Stomach smooth muscle (tissue), 2 donors: ENCODE measurements at regions not wholly inside any gene's neighbourhood (a gene's known extent, or its start where the extent isn't known, plus 50 kb on each side); places are given as distances from the start of the nearest gene placed in this dataset.

ENCODE experiments used
- H3K27ac ChIP-seq: one replicate; pipeline ENCODE4 v1.7.0; 2013; ENCODE audit warnings: mild to moderate bottlenecking, low read length, inconsistent platforms
- H3K27me3 ChIP-seq, 2 donors: one replicate each; pipeline ENCODE4 v1.7.0; 2013; ENCODE audit warnings: low read length in 2 of 2; ENCODE audit not compliant: insufficient read depth in 2 of 2, control insufficient read depth in 1 of 2
- H3K36me3 ChIP-seq, 2 donors: one replicate each; pipeline ENCODE4 v1.7.0; 2013; ENCODE audit warnings: low read length in 2 of 2; ENCODE audit not compliant: control insufficient read depth in 2 of 2, insufficient read depth in 2 of 2
- H3K4me1 ChIP-seq: one replicate; pipeline ENCODE4 v1.7.0; 2013; ENCODE audit warnings: low read length; ENCODE audit not compliant: control insufficient read depth, insufficient read depth
- H3K4me3 ChIP-seq, 2 donors: one replicate each; pipeline ENCODE4 v1.7.0; 2013; ENCODE audit warnings: low read length in 2 of 2
- H3K9ac ChIP-seq, 2 donors: one replicate each; pipeline ENCODE4 v1.7.0; 2013; ENCODE audit warnings: low read length in 2 of 2, mild to moderate bottlenecking in 1 of 2
- H3K9me3 ChIP-seq, 2 donors: one replicate each; pipeline ENCODE4 v1.7.0; 2013; ENCODE audit warnings: low read length in 2 of 2; ENCODE audit not compliant: control insufficient read depth in 2 of 2
- donor health status: healthy.
- donor health status: Pancreatic carcinoma.

DNA sequence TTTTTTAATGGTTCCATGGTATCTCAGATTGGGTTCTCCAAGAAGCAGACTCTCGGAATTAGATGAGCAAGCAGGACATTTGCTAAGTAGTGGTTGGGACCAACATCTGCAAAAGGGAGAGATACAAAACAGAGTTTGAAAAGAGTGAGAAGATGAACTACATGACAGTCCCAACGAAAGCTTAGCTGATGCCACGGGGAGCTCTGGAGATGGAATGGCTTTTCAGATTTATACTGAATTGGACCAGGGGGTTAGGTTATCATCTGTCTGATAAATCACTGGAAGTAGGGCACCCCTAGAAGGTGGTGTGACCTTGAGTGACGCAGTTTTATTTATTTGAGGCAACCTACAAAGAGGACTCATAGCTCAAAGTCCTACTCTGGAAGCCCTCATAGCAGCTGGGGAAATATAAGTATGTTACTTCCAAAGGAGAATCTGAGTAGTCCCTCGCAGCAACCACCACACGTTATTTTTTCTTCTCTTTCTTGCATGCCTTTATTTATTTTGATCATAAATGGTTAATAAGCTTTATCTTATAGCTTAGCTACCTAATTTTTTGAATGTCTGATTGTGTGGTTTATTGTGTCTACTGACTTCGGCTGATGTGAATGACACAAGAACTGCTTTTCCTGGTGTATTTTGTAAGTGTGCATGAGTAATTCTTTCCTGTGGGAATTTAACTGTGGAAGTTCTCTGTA, 815.4 kb downstream of the SQOR start:
- no peaks in the 10 kb centered on the region for H3K36me3 ChIP-seq
- H3K9ac ChIP-seq: no peak overlapping the region
- H3K27me3 ChIP-seq: no peaks in the 10 kb centered on the region
- H3K4me1 ChIP-seq: no peaks in the 10 kb centered on the region
- no peaks in the 10 kb centered on the region for H3K9me3 ChIP-seq
- H3K27ac ChIP-seq: no peak overlapping the region
- H3K4me3 ChIP-seq: no peak overlapping the region

DNA sequence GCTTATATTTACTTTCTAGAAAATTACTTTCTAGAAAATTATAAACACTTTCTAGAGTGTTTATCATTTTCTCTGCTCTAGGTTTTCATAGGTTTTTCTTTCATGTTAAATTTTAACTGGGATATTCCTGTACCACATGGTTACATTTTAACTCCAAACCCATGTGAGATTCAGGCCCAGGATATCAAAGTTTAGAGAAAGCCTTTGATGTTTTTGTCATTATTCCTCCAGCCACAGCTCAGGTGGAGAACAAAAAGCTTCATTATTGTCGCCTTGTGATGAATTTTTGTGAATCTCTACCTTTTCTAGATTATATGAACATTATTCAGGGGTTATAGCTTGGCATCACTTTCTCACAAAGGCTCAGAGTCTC, 816.0 kb downstream of the SQOR start:
- Histone ChIP-seq H3K9ac (no peak overlapping the region), H3K27me3 (no peaks in the 10 kb centered on the region), H3K4me3 (no peak overlapping the region), H3K27ac (no peak overlapping the region), H3K4me1 (no peaks in the 10 kb centered on the region), H3K9me3 (no peaks in the 10 kb centered on the region), H3K36me3 (no peaks in the 10 kb centered on the region)

DNA sequence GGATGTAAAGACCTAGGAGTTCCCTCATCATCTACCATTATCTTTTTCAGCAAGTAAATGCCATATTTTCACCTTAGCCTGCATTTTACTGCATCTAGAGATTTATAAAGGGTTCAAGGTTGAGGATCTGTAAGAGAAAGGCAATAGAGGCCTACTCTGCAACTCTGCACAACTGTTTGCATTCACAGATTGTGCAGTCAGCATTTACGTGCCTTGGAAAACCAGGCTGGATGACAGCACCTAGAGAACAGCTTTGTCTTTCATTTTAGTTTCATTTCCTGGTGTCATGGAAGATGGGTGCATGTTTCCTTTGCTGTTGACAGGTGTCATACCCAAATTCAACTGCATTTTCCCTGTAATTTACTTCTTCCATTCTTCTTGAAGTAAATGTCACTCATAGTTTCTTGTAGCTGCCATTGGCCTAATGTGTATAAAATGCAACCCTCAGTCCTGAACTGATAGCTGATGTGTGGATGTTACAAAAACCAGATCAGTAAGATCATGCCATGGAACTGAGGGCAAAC, 817.5 kb downstream of the SQOR start:
- no peaks in the 10 kb centered on the region for H3K4me1 ChIP-seq
- H3K9me3 ChIP-seq: no peaks in the 10 kb centered on the region
- no peak overlapping the region for H3K27ac ChIP-seq
- no peaks in the 10 kb centered on the region for H3K27me3 ChIP-seq
- H3K4me3 ChIP-seq: no peak overlapping the region
- H3K36me3 ChIP-seq: no peaks in the 10 kb centered on the region
- no peak overlapping the region for H3K9ac ChIP-seq

DNA sequence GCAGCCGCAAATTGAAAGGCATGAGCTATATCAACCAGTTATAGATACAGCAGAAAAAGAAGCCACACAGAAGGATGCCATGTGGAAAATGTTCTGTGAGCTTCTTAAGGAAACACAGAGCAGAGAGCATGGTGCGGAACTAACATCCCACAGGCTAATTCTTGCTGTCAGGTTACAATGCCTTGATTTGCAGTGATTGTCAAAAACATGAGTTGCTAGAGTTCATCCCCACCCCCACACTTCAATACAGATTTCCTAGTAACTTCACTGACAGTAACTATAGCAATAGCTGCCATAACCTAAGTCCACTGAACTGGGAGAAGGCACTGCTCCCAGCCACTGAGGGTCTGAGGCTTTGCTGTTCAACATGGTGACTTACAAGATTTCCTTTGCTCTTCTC, 821.6 kb downstream of the SQOR start:
- Histone ChIP-seq H3K4me1 (no peaks in the 10 kb centered on the region), H3K27me3 (no peaks in the 10 kb centered on the region), H3K9ac (no peak overlapping the region), H3K27ac (no peak overlapping the region), H3K9me3 (no peaks in the 10 kb centered on the region), H3K36me3 (no peaks in the 10 kb centered on the region), H3K4me3 (no peak overlapping the region)

DNA sequence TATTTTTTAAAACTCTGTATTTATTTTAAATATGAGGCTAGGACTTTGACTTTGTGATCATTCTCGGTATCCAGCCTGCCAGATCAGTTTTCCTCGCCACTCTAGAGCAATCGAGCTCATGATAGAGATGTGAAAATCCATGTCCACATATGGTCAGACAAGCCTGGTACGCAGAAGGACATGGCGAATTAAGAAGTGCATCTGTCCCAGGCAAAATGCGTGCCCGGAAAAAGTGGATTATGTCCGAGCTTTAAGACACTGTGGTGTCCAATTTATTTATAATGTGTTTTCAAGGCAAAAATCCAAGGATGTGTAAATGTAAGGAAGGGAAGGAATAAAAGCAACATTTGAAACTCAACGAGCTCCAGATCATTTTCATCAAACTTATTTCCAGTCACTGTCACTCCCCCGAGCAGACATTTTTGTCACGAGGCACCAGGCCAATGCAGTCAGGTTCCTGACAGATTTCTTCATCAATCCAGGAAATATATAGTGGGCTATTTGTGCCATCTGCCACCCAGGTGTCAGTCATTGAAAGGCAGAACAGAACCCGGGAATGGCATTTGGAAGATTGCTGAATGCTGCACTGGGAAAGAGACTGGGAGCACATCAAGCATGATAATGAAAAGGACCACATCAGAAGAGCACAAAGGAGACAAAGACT, 825.7 kb downstream of the SQOR start:
- Histone ChIP-seq H3K36me3 (no peaks in the 10 kb centered on the region), H3K4me3 (no peak overlapping the region), H3K27ac (no peak overlapping the region), H3K27me3 (no peaks in the 10 kb centered on the region), H3K4me1 (no peaks in the 10 kb centered on the region), H3K9me3 (no peaks in the 10 kb centered on the region), H3K9ac (no peak overlapping the region)

DNA sequence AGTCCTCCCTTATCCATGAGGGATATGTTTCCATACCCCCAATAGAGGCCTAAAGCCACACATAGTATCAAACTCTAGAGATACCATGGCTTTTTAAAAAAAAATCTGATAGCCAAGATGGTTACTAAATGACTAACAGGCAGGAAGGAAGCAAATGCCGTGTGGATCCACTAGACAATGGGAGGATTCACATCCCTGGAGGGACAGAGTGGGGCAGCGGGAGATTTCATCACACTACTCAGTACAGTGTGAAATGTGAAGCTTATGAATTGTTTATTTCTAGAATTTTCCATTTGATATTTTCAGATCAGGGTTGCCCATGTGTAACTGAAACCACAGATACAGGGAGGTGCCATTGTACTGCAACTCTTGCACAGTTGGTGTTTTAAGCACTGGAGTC, 826.6 kb downstream of the SQOR start:
- Histone ChIP-seq H3K36me3 (no peaks in the 10 kb centered on the region), H3K27me3 (no peaks in the 10 kb centered on the region), H3K4me3 (no peak overlapping the region), H3K9me3 (no peaks in the 10 kb centered on the region), H3K4me1 (no peaks in the 10 kb centered on the region), H3K9ac (no peak overlapping the region), H3K27ac (no peak overlapping the region)

DNA sequence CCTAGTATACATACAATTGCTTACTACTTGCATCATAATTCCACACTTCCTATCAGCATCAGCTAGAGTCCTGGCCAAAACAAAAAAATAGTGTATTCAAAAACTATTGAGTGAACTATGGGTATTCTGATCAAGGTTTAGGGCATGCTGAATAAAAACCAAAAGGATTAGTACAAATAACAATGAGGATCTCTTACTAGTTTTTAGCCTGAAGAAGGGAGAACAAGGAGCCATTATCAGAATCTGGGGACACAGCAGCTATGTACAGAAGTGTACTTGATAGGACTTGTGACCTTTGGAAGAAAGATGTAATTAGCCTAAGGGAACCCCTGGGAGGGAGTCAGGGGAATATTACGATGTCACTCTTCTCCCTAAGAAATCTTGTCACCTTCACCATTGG, 832.2 kb downstream of the SQOR start:
- Histone ChIP-seq H3K4me3 (no peak overlapping the region), H3K27ac (no peak overlapping the region), H3K9ac (no peak overlapping the region), H3K9me3 (no peaks in the 10 kb centered on the region), H3K27me3 (no peaks in the 10 kb centered on the region), H3K36me3 (no peaks in the 10 kb centered on the region), H3K4me1 (no peaks in the 10 kb centered on the region)

DNA sequence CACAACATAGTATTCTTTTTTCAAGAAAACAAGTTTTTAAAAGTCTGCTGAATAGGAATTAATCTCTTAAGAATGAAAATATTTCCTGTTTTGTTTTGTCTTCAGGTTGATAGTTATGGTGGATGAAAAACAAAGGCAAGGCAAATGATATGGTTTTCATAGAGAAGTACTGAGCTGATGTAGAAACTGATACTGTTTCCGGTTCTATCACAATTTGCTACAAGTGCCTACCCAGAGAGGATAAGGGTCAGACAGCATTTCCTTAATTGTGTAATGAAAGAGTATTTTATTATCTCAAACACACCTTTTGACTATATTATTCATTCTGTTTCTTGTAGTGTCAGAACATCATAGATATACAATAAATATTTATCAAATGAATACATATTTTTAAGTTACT, 836.3 kb downstream of the SQOR start:
- no peaks in the 10 kb centered on the region for H3K4me1 ChIP-seq
- H3K9ac ChIP-seq: no peak overlapping the region
- no peaks in the 10 kb centered on the region for H3K27me3 ChIP-seq
- H3K36me3 ChIP-seq: no peaks in the 10 kb centered on the region
- H3K4me3 ChIP-seq: no peak overlapping the region
- no peak overlapping the region for H3K27ac ChIP-seq
- H3K9me3 ChIP-seq: no peaks in the 10 kb centered on the region

DNA sequence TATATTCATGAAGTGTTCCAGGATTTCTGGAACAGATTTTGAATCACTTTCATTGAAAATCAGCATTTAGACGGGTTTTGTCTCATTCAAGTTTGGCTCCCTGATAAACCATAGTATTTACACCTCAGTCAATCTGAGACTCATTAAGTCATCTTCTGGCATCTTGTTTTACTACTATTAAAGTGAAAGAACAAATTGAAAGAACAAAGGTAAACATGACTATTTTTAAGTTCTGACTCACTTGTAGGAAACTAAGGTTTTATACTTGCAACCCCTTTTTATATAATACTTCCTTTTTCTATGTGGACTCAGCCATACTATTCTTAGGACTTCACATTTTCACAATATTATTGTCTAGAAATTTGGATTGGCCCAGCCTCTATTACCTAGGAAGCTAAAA, 854.4 kb downstream of the SQOR start:
- Histone ChIP-seq H3K36me3 (no peaks in the 10 kb centered on the region), H3K4me1 (no peaks in the 10 kb centered on the region), H3K9ac (no peak overlapping the region), H3K4me3 (no peak overlapping the region), H3K27me3 (no peaks in the 10 kb centered on the region), H3K27ac (no peak overlapping the region), H3K9me3 (no peaks in the 10 kb centered on the region)

DNA sequence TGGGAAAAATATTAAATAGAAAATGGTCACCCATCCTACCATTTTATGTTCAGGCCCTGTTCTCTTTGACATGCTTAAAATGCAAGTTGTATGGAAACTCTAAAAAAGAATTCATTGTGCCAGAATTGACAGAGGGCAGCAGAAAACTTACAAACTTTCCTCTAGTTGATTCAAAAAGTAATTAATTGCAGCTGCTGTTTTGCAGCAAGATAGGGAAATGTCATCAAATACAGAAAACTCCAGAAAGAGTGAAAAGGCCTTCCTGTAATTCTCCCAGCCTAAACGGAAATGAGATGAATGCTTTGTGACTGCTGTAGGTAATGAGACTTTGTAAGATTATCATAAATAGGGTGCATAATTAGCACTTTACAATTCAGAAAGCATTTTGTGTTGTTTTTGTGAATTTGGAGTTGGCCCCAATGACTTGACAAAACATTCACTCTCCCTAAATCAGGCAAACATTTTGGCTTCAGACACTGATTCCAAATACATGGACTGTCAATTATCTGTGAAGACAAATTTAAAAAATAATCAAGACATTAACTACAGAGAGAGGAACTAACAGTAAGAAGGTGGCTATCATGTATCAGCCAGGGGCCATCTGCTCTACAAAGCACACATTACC, 861.8 kb downstream of the SQOR start:
- Histone ChIP-seq H3K4me3 (no peak overlapping the region), H3K36me3 (no peaks in the 10 kb centered on the region)

DNA sequence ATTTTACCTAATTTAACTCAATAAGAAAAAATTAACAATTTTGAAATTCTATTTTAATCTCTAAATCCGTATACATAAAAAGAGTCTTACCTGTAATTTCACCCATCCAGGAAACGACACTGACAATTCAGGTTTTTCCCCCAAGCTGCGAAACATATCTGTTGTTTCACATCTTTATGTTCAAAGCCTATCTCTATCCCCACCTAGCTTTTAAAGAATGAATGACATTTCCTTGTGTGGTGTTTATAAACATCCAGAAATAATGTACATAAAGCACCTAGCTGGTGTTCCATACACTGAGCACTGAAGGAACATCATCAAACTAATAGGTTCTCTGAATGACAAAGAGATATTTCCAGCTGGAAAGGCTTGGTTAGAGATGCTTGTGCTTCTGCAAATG, 867.8 kb downstream of the SQOR start:
- Histone ChIP-seq H3K4me1 (no peaks in the 10 kb centered on the region), H3K27me3 (no peaks in the 10 kb centered on the region), H3K4me3 (no peak overlapping the region), H3K36me3 (no peaks in the 10 kb centered on the region), H3K27ac (no peak overlapping the region), H3K9me3 (no peaks in the 10 kb centered on the region), H3K9ac (no peak overlapping the region)

More for the DNA sequence above, 861.8 kb downstream of the SQOR start:
- Histone ChIP-seq H3K27me3 (no peaks in the 10 kb centered on the region), H3K27ac (no peak overlapping the region), H3K9ac (no peak overlapping the region), H3K9me3 (no peaks in the 10 kb centered on the region), H3K4me1 (no peaks in the 10 kb centered on the region)
